ENCODE measurements at regions not wholly inside any gene's neighbourhood (a gene's known extent, or its start where the extent isn't known, plus 50 kb on each side); places are given as distances from the start of the nearest gene placed in this dataset.

DNA sequence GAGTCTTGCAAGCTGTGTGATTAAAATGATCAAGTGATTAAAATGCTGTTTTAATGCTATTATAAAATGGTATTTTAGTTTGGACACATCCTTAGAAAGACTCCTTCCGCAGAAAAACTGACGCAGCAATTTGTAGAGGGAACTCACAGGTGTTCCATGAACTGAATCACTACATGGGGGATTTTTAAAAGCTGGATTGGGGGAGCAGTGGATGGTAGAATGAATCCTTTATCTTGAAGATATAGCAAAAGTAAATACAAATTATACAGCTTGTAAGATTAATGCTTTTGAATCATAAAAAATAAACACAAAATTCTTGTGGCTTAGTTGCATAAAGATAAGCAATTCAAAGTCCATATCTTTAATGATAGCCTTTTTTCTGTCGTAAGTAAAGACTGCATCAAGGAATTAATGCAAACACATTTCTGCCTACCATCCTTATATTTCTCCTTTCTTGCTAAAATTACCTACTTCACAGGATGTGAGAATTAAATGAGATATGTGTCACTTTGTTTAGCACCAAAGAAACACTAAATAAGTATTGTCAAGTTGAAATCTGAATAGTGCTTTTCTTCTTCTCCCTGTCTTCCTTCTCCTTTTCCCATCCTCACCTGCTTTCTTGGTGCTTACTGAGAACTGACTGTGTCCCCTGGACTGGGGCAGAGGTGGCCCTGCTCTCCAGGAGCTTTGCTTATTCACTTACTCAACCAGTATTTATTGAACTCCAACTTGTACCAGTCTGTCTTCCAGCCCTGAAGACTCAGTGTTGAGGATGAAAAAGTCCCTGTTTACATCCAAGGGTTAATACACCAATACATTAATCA lies 61.5 kb upstream of the F3 start:
- no peak for TF ChIP-seq POLR2A (IDR thresholded peaks at IDR 0.05; ENCODE audit: low read depth, low read length)
- TF ChIP-seq RAD21 (IDR thresholded peaks at IDR 0.05; ENCODE audit: low read length): no peak
- TF ChIP-seq, protein P1, sequence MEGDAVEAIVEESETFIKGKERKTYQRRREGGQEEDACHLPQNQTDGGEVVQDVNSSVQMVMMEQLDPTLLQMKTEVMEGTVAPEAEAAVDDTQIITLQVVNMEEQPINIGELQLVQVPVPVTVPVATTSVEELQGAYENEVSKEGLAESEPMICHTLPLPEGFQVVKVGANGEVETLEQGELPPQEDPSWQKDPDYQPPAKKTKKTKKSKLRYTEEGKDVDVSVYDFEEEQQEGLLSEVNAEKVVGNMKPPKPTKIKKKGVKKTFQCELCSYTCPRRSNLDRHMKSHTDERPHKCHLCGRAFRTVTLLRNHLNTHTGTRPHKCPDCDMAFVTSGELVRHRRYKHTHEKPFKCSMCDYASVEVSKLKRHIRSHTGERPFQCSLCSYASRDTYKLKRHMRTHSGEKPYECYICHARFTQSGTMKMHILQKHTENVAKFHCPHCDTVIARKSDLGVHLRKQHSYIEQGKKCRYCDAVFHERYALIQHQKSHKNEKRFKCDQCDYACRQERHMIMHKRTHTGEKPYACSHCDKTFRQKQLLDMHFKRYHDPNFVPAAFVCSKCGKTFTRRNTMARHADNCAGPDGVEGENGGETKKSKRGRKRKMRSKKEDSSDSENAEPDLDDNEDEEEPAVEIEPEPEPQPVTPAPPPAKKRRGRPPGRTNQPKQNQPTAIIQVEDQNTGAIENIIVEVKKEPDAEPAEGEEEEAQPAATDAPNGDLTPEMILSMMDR (conservative IDR thresholded peaks at IDR 0.05; ENCODE audit: low read depth, low read length): no peak
- TF ChIP-seq MAZ (IDR thresholded peaks at IDR 0.05; ENCODE audit: borderline replicate concordance, low read depth, low read length): no peak
- no peak for TF ChIP-seq NFE2L2 (IDR thresholded peaks at IDR 0.05; ENCODE audit: low read depth, low read length)
- no peak for TF ChIP-seq RCOR1 (IDR thresholded peaks at IDR 0.05; ENCODE audit: insufficient replicate concordance, low read length)
- TF ChIP-seq, protein P2, sequence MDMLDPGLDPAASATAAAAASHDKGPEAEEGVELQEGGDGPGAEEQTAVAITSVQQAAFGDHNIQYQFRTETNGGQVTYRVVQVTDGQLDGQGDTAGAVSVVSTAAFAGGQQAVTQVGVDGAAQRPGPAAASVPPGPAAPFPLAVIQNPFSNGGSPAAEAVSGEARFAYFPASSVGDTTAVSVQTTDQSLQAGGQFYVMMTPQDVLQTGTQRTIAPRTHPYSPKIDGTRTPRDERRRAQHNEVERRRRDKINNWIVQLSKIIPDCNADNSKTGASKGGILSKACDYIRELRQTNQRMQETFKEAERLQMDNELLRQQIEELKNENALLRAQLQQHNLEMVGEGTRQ (IDR thresholded peaks at IDR 0.05; ENCODE audit: low read depth, low read length): no peak
- TF ChIP-seq SMC3 (IDR thresholded peaks at IDR 0.05; ENCODE audit: low read depth, low read length): no peak
- no peak for TF ChIP-seq CHD1 (IDR thresholded peaks at IDR 0.05; ENCODE audit: low read depth, low read length)
- TF ChIP-seq FOS (IDR thresholded peaks at IDR 0.05; ENCODE audit: low read depth, low read length): no peak
- TF ChIP-seq MXI1 (IDR thresholded peaks at IDR 0.05; ENCODE audit: borderline replicate concordance, low read depth, low read length): no peak
- TF ChIP-seq RFX5 (IDR thresholded peaks at IDR 0.05; ENCODE audit: low read depth, low read length): no peak
- TF ChIP-seq CEBPB (IDR thresholded peaks at IDR 0.05; ENCODE audit: low read depth, low read length): peak; percentile 44; the same call in 1 of the 2 replicates
